Tibial nerve (tissue), 4 donors: ENCODE measurements at regions not wholly inside any gene's neighbourhood (a gene's known extent, or its start where the extent isn't known, plus 50 kb on each side); places are given as distances from the start of the nearest gene placed in this dataset.

Experiments
- DNase-seq, 2 donors: peaks; one replicate each; pipeline ENCODE4 v3.0.0-alpha.2; 2019; ENCODE audit warnings: low spot score in 2 of 2
- H3K27ac ChIP-seq, 4 donors: fragments of 200-600 bp; sonication (generic) in 3 of 4; one replicate each; pipeline ENCODE4 v1.5.1; 2017 to 2019; ENCODE audit warnings: mild to moderate bottlenecking in 1 of 4
- H3K27me3 ChIP-seq, 2 donors: fragments of 200-600 bp; sonication (generic) in 1 of 2; one replicate each; pipeline versions ENCODE4 v1.5.1 to v1.6.0; 2017 to 2019
- H3K36me3 ChIP-seq, 3 donors: fragments of 200-600 bp; sonication (generic); one replicate each; pipeline ENCODE4 v1.5.1; 2018 to 2019
- H3K4me1 ChIP-seq, 4 donors: fragments of 200-600 bp; sonication (generic) in 3 of 4; one replicate each; pipeline ENCODE4 v1.5.1; 2017 to 2019
- H3K4me3 ChIP-seq, 4 donors: fragments of 200-600 bp; sonication (generic) in 3 of 4; one replicate each; pipeline ENCODE4 v1.5.1; 2017 to 2019; ENCODE audit warnings: mild to moderate bottlenecking in 1 of 4, moderate library complexity in 1 of 4
- H3K9me3 ChIP-seq, 4 donors: fragments of 200-600 bp; sonication (generic) in 3 of 4; one replicate each; pipeline ENCODE4 v1.5.1; 2017 to 2019
- CTCF ChIP-seq, 5 experiments: fragments of 200-600 bp in 3 of 5; fragments of 450-650 bp in 2 of 5; sonication (generic) in 3 of 5; IDR thresholded peaks; one replicate each; pipeline ENCODE4 v1.5.1; 2016 to 2019; ENCODE audit warnings: antibody characterized with exemption in 5 of 5, mild to moderate bottlenecking in 3 of 5, moderate library complexity in 2 of 5
- EP300 ChIP-seq, 2 donors: sonication (generic); formaldehyde crosslinking; IDR thresholded peaks; one replicate each; pipeline ENCODE4 v1.6.1; 2017; ENCODE audit warnings: antibody characterized with exemption in 2 of 2, mild to moderate bottlenecking in 1 of 2
- POLR2A ChIP-seq, 2 donors: fragments of 450-650 bp; IDR thresholded peaks; one replicate each; pipeline ENCODE4 v1.6.1; 2017; ENCODE audit warnings: antibody characterized with exemption in 2 of 2, mild to moderate bottlenecking in 2 of 2, moderate library complexity in 2 of 2
- WGBS, 2 donors: methylation state at CpG; one replicate each; pipeline ENCODE4 v1.1.5; 2018; 5-methylcytosine and 5-hydroxymethylcytosine counted together

DNA sequence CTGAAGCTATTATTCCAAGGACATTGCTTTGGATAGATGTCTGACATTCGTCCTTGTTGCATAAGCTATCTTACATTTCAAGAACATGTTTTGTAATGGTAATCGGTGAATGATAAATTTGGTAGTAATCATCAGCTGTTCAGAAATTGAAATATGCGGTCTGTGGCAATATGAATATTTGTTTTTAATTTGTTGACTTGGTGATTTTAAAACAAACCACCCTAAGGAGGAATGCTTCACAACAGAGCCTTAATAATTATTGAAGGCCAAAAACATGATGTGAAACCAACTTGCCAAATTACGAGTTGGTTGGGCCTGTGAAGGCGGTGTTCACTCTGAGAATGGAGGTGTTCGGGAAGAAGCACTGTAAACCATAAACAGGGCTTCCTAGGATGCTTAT is 149.7 kb upstream of the TUT7 start:
- Histone ChIP-seq H3K36me3 (no peaks in the 10 kb centered on the region), H3K27ac (no peak overlapping the region), H3K4me1 (peaks cover 0 to 33% (median 0%) of the 10 kb centered on the region in 4 donors), H3K4me3 (no peak overlapping the region), H3K27me3 (no peaks in the 10 kb centered on the region), H3K9me3 (no peaks in the 10 kb centered on the region)
- 88 to 89% methylated on average over 6 of the region's 6 CpGs for WGBS, 2 donors
- no peak for TF ChIP-seq EP300 (IDR thresholded peaks at IDR 0.05)
- TF ChIP-seq POLR2A (IDR thresholded peaks at IDR 0.05): no peak
- no peak for TF ChIP-seq CTCF (IDR thresholded peaks at IDR 0.05)
- no peak for DNase-seq

DNA sequence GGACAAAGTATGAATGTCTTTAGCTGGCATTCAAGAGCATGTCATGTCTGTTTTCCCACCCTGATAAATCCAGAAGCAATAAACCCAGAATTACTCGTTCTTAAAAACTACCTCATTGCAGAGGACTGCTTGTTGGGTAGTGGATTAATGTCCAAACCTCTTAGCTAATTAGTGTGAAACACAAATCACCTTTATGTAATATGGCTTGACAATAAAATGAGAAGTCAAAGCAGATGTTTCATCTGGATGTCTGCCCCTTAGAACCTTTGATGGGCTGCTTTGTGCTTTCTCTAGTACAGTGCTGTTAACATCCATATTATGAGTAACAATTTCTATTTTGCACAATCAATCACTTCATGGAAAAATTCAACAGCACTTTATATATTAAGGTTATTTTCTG is 149.1 kb upstream of the TUT7 start:
- TF ChIP-seq CTCF (IDR thresholded peaks at IDR 0.05) (no peak), EP300 (IDR thresholded peaks at IDR 0.05) (no peak)

DNA sequence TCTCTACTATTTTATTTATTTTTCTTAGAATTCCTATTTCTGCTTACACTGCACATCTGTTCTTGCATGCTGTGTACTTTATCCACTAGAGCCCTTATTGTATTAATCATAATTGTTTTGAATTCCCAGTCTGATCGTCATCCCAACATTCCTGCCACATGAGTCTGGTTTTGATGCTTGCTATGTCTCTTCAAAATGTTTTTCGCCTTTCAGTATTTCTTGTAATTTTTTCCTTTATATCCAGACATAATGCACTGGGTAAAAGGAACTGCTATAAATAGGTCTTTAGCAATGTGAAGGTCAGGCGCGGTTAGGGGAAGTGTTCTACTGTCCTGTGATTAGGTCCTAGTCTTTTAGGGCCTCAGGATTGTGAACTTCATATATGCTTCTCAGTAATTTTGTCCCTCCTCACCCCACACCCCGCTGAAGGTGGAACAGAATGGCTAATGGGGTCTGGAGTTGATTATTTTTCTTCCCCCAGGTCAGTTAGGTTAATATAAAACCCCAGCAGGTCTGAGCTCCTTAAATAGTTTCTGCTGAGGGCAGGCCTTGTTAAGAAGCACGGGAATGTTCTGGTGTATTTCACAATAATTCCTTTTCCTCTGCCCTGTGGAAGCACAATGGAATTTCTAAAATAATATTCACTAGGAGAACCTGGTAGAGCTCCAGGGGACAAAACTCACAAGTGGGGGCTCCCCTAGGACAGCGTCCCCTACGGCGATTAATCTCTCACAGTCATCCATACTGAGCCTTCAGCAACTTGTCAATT is 146.6 kb upstream of the TUT7 start:
- no peaks in the 10 kb centered on the region for H3K36me3 ChIP-seq
- WGBS, 2 donors: 54 to 57% methylated on average over 9 of the region's 9 CpGs
- H3K27ac ChIP-seq: peak overlapping the region in 2 of 4 donors; percentile 74 to 78
- H3K9me3 ChIP-seq: no peaks in the 10 kb centered on the region
- H3K27me3 ChIP-seq: no peaks in the 10 kb centered on the region
- peak in 1 of 2 donors; percentile 18 for DNase-seq
- peaks cover 0 to 23% (median 0%) of the 10 kb centered on the region in 4 donors for H3K4me1 ChIP-seq
- TF ChIP-seq EP300 (IDR thresholded peaks at IDR 0.05) (peak in 1 of 2 donors; percentile 56), CTCF (IDR thresholded peaks at IDR 0.05) (no peak)
- no peak overlapping the region for H3K4me3 ChIP-seq

More for the DNA sequence above, 149.1 kb upstream of the TUT7 start:
- Histone ChIP-seq H3K36me3 (no peaks in the 10 kb centered on the region), H3K27ac (no peak overlapping the region), H3K4me3 (no peak overlapping the region), H3K4me1 (peaks cover 0 to 31% (median 0%) of the 10 kb centered on the region in 4 donors), H3K9me3 (no peaks in the 10 kb centered on the region), H3K27me3 (no peaks in the 10 kb centered on the region)
- 41 to 51% methylated on average over 1 of the region's 1 CpG for WGBS, 2 donors
- no peak for DNase-seq

DNA sequence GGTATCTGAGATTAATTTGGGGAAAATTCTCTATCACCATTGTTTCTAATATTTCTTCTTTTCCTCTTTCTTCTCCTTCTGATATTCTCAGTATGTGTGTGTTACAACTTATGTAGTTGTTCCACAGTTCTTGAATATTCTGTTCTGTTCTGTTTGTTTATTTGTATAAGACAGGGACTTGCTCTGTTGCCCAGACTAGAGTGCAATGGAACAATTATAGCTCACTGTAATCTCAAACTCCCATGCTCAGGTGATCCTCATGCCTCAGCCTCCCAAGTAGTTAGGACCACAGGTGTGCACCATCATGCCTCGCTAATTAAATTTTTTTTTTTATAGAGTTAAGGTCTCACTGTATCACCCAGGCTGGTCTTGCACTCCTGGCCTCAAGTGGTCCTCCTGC is 145.8 kb upstream of the TUT7 start:
- no peak for DNase-seq
- no peak overlapping the region for H3K4me3 ChIP-seq
- peaks cover 0 to 23% (median 0%) of the 10 kb centered on the region in 4 donors for H3K4me1 ChIP-seq
- no peaks in the 10 kb centered on the region for H3K9me3 ChIP-seq
- H3K36me3 ChIP-seq: no peaks in the 10 kb centered on the region
- H3K27me3 ChIP-seq: no peaks in the 10 kb centered on the region
- TF ChIP-seq POLR2A (IDR thresholded peaks at IDR 0.05): no peak
- TF ChIP-seq CTCF (IDR thresholded peaks at IDR 0.05): no peak
- no peak for TF ChIP-seq EP300 (IDR thresholded peaks at IDR 0.05)
- H3K27ac ChIP-seq: peak overlapping the region in 1 of 4 donors; percentile 78
- 75 to 97% methylated on average over 1 of the region's 1 CpG for WGBS, 2 donors

DNA sequence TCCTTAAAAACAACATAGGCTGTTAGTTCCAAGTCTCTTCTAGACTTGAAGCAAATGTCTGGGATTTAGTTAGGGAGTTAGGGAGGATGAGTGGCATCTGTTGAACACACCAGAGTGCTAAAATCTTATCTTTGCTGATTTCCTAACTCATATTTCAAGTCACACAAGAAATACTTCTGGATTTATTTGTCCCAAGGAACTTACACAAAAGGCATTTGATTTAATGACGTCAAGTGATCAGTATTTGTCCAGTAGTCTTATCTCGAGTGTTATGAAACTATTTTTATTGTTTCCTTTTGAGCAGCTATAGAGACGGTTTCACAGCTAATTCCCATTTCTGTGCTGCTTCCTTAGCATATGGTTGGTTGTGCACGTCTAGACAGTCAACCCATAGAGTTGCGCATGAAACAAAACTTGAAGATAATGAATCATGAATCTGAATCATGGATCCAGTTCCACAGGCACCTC is 140.5 kb upstream of the TUT7 start:
- Histone ChIP-seq H3K9me3 (no peaks in the 10 kb centered on the region), H3K27me3 (no peaks in the 10 kb centered on the region), H3K36me3 (no peaks in the 10 kb centered on the region), H3K4me3 (no peak overlapping the region), H3K27ac (no peak overlapping the region), H3K4me1 (peaks cover 0 to 2% (median 0%) of the 10 kb centered on the region in 4 donors)
- no peak for DNase-seq
- 43 to 45% methylated on average over 5 of the region's 5 CpGs for WGBS, 2 donors
- TF ChIP-seq POLR2A (IDR thresholded peaks at IDR 0.05) (no peak), EP300 (IDR thresholded peaks at IDR 0.05) (no peak), CTCF (IDR thresholded peaks at IDR 0.05) (no peak)
